H1 (cell line): ENCODE measurements at regions not wholly inside any gene's neighbourhood (a gene's known extent, or its start where the extent isn't known, plus 50 kb on each side); places are given as distances from the start of the nearest gene placed in this dataset.

Source experiments
- CTCF ChIA-PET: fragments of 300-600 bp; sonication (Branson Sonifier 250); formaldehyde crosslinking; loops from one replicate; lab custom pipeline; 2021; ENCODE audit not compliant: partially characterized antibody; lab: Charles Lee
- POLR2A ChIA-PET: fragments of 300-600 bp; sonication (Branson Sonifier 250); formaldehyde crosslinking; loops from one replicate; lab custom pipeline; 2021; ENCODE audit warnings: inconsistent platforms; ENCODE audit not compliant: partially characterized antibody; lab: Charles Lee
- DNase-seq, 2 experiments: peaks; one replicate each; pipeline versions ENCODE4 v3.0.0 to v3.0.0-alpha.2; 2010 to 2022; ENCODE audit warnings: low spot score in 2 of 2, low read depth in 1 of 2, mixed read lengths in 1 of 2
- FAIRE-seq: peaks from 2 replicates; lab custom pipeline; 2011; peaks lifted over from hg19 to GRCh38; lab: Jason Lieb, UNC
- H2AFZ ChIP-seq: 2 replicates; pipeline ENCODE4 v1.8.1; 2012; ENCODE audit warnings: low read length, inconsistent platforms
- H2AK5ac ChIP-seq: 2 replicates; pipeline ENCODE4 v1.6.1; 2013; ENCODE audit warnings: low read depth, low read length
- H2BK120ac ChIP-seq: replicated peaks from 2 replicates; pipeline ENCODE3; 2013; ENCODE audit warnings: low read depth, low read length, inconsistent platforms
- H2BK12ac ChIP-seq: 2 replicates; pipeline ENCODE4 v1.6.1; 2013; ENCODE audit warnings: low read depth, low read length
- H2BK15ac ChIP-seq: 2 replicates; pipeline ENCODE4 v1.6.1; 2013; ENCODE audit warnings: low read length
- H2BK20ac ChIP-seq: 2 replicates; pipeline ENCODE4 v1.6.1; 2013; ENCODE audit warnings: low read length
- H2BK5ac ChIP-seq: 2 replicates; pipeline ENCODE4 v1.6.1; 2013; ENCODE audit warnings: low read depth, low read length
- H3K14ac ChIP-seq: 2 replicates; pipeline ENCODE4 v1.6.1; 2013; ENCODE audit warnings: inconsistent platforms; ENCODE audit not compliant: insufficient read length
- H3K18ac ChIP-seq: 2 replicates; pipeline ENCODE4 v1.6.1; 2013; ENCODE audit warnings: low read length; ENCODE audit errors: extremely low read depth
- H3K23ac ChIP-seq: 2 replicates; pipeline ENCODE4 v1.6.1; 2013; ENCODE audit warnings: inconsistent platforms; ENCODE audit not compliant: insufficient read length
- H3K23me2 ChIP-seq: 2 replicates; pipeline ENCODE4 v1.6.1; 2013; ENCODE audit warnings: low read depth, low read length
- H3K27ac ChIP-seq: 2 replicates; pipeline ENCODE4 v1.6.1; 2011; ENCODE audit warnings: low read depth, low read length, inconsistent platforms
- H3K27me3 ChIP-seq, 4 experiments: replicated peaks in 1 of 4; 1 replicate in 1 of 4; 2 replicates in 3 of 4; pipeline versions ENCODE4 v1.6.1 to v1.8.1; 2011 to 2013; ENCODE audit warnings: low read length in 3 of 4, mild to moderate bottlenecking in 3 of 4, inconsistent platforms in 2 of 4, mixed read lengths in 2 of 4, moderate library complexity in 1 of 4; ENCODE audit not compliant: control insufficient read depth in 3 of 4, insufficient read depth in 3 of 4; ENCODE audit errors: extremely low read depth in 1 of 4
- H3K36me3 ChIP-seq, 4 experiments: 2 replicates each; pipeline versions ENCODE4 v1.6.1 to v1.8.1; 2011 to 2013; ENCODE audit warnings: mild to moderate bottlenecking in 4 of 4, low read length in 3 of 4, moderate library complexity in 2 of 4, control low read depth in 1 of 4, inconsistent platforms in 1 of 4; ENCODE audit not compliant: insufficient read depth in 4 of 4, control insufficient read depth in 2 of 4
- H3K4ac ChIP-seq: replicated peaks from 2 replicates; pipeline ENCODE3; 2013; ENCODE audit warnings: low read length, low read depth, mixed read lengths, inconsistent platforms; ENCODE audit not compliant: insufficient read length
- H3K4me1 ChIP-seq, 4 experiments: replicated peaks in 1 of 4; 1 replicate in 1 of 4; 2 replicates in 3 of 4; pipeline versions ENCODE4 v1.6.1 to v1.8.1; 2011 to 2013; ENCODE audit warnings: low read length in 3 of 4, inconsistent platforms in 2 of 4, mixed read lengths in 1 of 4; ENCODE audit not compliant: insufficient read depth in 4 of 4, control insufficient read depth in 3 of 4
- H3K4me2 ChIP-seq, 2 experiments: 2 replicates each; pipeline versions ENCODE4 v1.6.1 to v1.8.1; 2011 to 2013; ENCODE audit warnings: low read depth in 2 of 2, low read length in 2 of 2, control low read depth in 1 of 2, inconsistent platforms in 1 of 2, mild to moderate bottlenecking in 1 of 2; ENCODE audit not compliant: insufficient read depth in 1 of 2
- H3K4me3 ChIP-seq, 4 experiments: fragments of 200-600, 300-600 bp in 1 of 4; sonication (generic), shearing (Covaris generic), sonication (Bioruptor Twin) in 1 of 4; 2 replicates each; pipeline versions ENCODE4 v1.5.1 to v1.8.1; 2011 to 2016; ENCODE audit warnings: low read length in 4 of 4, low read depth in 3 of 4, control low read depth in 2 of 4, inconsistent platforms in 2 of 4, mild to moderate bottlenecking in 2 of 4, mixed read lengths in 1 of 4, moderate library complexity in 1 of 4; ENCODE audit not compliant: insufficient read depth in 2 of 4; ENCODE audit errors: extremely low read depth in 1 of 4
- H3K56ac ChIP-seq: replicated peaks from 2 replicates; pipeline ENCODE3; 2013; ENCODE audit warnings: low read depth, mild to moderate bottlenecking, mixed read lengths, low read length, inconsistent platforms; ENCODE audit not compliant: insufficient read length
- H3K79me1 ChIP-seq: 2 replicates; pipeline ENCODE4 v1.6.1; 2013; ENCODE audit warnings: low read depth, low read length, control low read depth
- H3K79me2 ChIP-seq, 2 experiments: 2 replicates each; pipeline versions ENCODE4 v1.6.1 to v1.8.1; 2012 to 2013; ENCODE audit warnings: low read length in 2 of 2, mild to moderate bottlenecking in 2 of 2, inconsistent platforms in 1 of 2; ENCODE audit not compliant: insufficient read depth in 2 of 2, control insufficient read depth in 1 of 2
- H3K9ac ChIP-seq, 4 experiments: replicated peaks in 1 of 4; 1 replicate in 1 of 4; 2 replicates in 3 of 4; pipeline versions ENCODE4 v1.6.1 to v1.8.1; 2011 to 2013; ENCODE audit warnings: low read depth in 3 of 4, low read length in 3 of 4, control low read depth in 2 of 4, mild to moderate bottlenecking in 2 of 4, moderate library complexity in 2 of 4, inconsistent platforms in 1 of 4; ENCODE audit errors: extremely low read depth in 1 of 4
- H3K9me3 ChIP-seq, 2 experiments: 2 replicates each; pipeline versions ENCODE4 v1.6.1 to v1.8.1; 2012 to 2013; ENCODE audit warnings: mild to moderate bottlenecking in 2 of 2, moderate library complexity in 2 of 2, control low read depth in 1 of 2, inconsistent platforms in 1 of 2, low read depth in 1 of 2, low read length in 1 of 2, mixed read lengths in 1 of 2; ENCODE audit not compliant: insufficient read depth in 2 of 2
- H4K20me1 ChIP-seq, 2 experiments: replicated peaks in 1 of 2; 2 replicates each; pipeline versions ENCODE3 to v1.8.1; 2011 to 2013; ENCODE audit warnings: inconsistent platforms in 2 of 2, low read length in 2 of 2, mild to moderate bottlenecking in 1 of 2; ENCODE audit not compliant: insufficient read depth in 2 of 2, control insufficient read depth in 1 of 2
- H4K5ac ChIP-seq: 2 replicates; pipeline ENCODE4 v1.6.1; 2013; ENCODE audit warnings: low read length, low read depth, mixed read lengths, inconsistent platforms; ENCODE audit not compliant: insufficient read length
- H4K8ac ChIP-seq: 2 replicates; pipeline ENCODE4 v1.8.0; 2013; ENCODE audit warnings: mild to moderate bottlenecking, moderate library complexity, low read length, inconsistent platforms; ENCODE audit not compliant: insufficient read depth; ENCODE audit errors: extremely low read depth
- H4K91ac ChIP-seq: replicated peaks from 2 replicates; pipeline ENCODE3; 2013; ENCODE audit warnings: low read length, mixed read lengths, inconsistent platforms; ENCODE audit not compliant: insufficient read length
- ASH2L ChIP-seq: fragments of 200-600, 300-600 bp; sonication (generic); IDR thresholded peaks from one replicate; pipeline ENCODE4 v1.7.1; 2017; ENCODE audit warnings: low read length
- CBX5 ChIP-seq: fragments of 300-800, 300-1000 bp; sonication (generic); IDR thresholded peaks from 2 replicates; pipeline ENCODE4 v1.7.1; 2016; ENCODE audit warnings: antibody characterized with exemption, low read length, low read depth
- NANOG ChIP-seq: IDR thresholded peaks from 2 replicates; pipeline ENCODE4 v1.6.1; 2011; ENCODE audit warnings: low read length, low read depth, mild to moderate bottlenecking, inconsistent platforms; ENCODE audit not compliant: insufficient read depth, poor library complexity, severe bottlenecking
- POLR2A ChIP-seq, 2 experiments: IDR thresholded peaks; 1 replicate in 1 of 2; 2 replicates in 1 of 2; pipeline ENCODE4 v1.6.1; 2011; ENCODE audit warnings: low read depth in 2 of 2, low read length in 2 of 2, mild to moderate bottlenecking in 2 of 2; ENCODE audit errors: control extremely low read depth in 1 of 2
- RAD21 ChIP-seq, 2 experiments: IDR thresholded peaks in 1 of 2; conservative IDR thresholded peaks in 1 of 2; 2 replicates each; pipeline ENCODE4 v1.6.1; 2011; ENCODE audit warnings: low read depth in 2 of 2, low read length in 2 of 2, improper control_type of control experiment in 1 of 2, inconsistent platforms in 1 of 2, mild to moderate bottlenecking in 1 of 2, moderate library complexity in 1 of 2
- RFX5 ChIP-seq: IDR thresholded peaks from 2 replicates; pipeline ENCODE4 v1.6.1; 2011; ENCODE audit warnings: low read depth, low read length, improper control_type of control experiment, borderline replicate concordance
- SP4 ChIP-seq: IDR thresholded peaks from 2 replicates; pipeline ENCODE4 v1.6.1; 2012; ENCODE audit warnings: low read length, inconsistent platforms
- TEAD4 ChIP-seq: IDR thresholded peaks from 2 replicates; pipeline ENCODE4 v1.6.1; 2012; ENCODE audit warnings: low read depth, low read length, inconsistent platforms, mixed read lengths
- WGBS, 2 experiments: shearing (Covaris generic) in 1 of 2; methylation state at CpG; one replicate each; pipeline versions ENCODE4 v1.1.6 to v1.1.7; 2013 to 2015; ENCODE audit warnings: low lambda C conversion rate in 2 of 2, mixed read lengths in 2 of 2, inconsistent platforms in 1 of 2, low coverage in 1 of 2, missing lambda C conversion rate in 1 of 2; ENCODE audit not compliant: insufficient replicate concordance in 2 of 2, insufficient coverage in 1 of 2, insufficient read length in 1 of 2; ENCODE audit errors: extremely low coverage in 1 of 2, missing lambda C conversion rate in 1 of 2; 5-methylcytosine and 5-hydroxymethylcytosine counted together

- ChIA-PET POLR2A (no interaction called here), CTCF (interaction anchor here (1.1 kb wide), 1 partner anchor 107 kb away, joined by 3 read pairs; no protein-coding TSS in a partner anchor)
- H2BK120ac ChIP-seq: no peak overlapping the region
- H2BK15ac ChIP-seq: no peak overlapping the region
- H3K9me3 ChIP-seq: no peaks in the 10 kb centered on the region
- 86% methylated on average over 1 of the region's 1 CpG; no CpG with 5 or more reads in 1 of the 2 experiments for WGBS, 2 experiments
- H3K79me1 ChIP-seq: no peaks in the 10 kb centered on the region
- H3K14ac ChIP-seq: no peak overlapping the region
- H3K23ac ChIP-seq: no peak overlapping the region
- no peak overlapping the region for H4K91ac ChIP-seq
- H3K36me3 ChIP-seq: no peaks in the 10 kb centered on the region
- H2AK5ac ChIP-seq: no peak overlapping the region
- no peak overlapping the region for H2BK20ac ChIP-seq
- H3K23me2 ChIP-seq: no peaks in the 10 kb centered on the region
- H3K56ac ChIP-seq: no peak overlapping the region
- DNase-seq: no peak
- H3K27me3 ChIP-seq: no peaks in the 10 kb centered on the region
- H3K4me3 ChIP-seq: no peak overlapping the region
- H4K20me1 ChIP-seq: no peaks in the 10 kb centered on the region
- H3K18ac ChIP-seq: no peak overlapping the region
- no peak overlapping the region for H4K8ac ChIP-seq
- no peak overlapping the region for H4K5ac ChIP-seq
- no peak overlapping the region for H2BK5ac ChIP-seq
- H3K27ac ChIP-seq: no peak overlapping the region
- H3K4me1 ChIP-seq: no peaks in the 10 kb centered on the region
- FAIRE-seq: no peak
- TF ChIP-seq CBX5 (no peak), RFX5 (no peak), NANOG (no peak), RAD21 (IDR thresholded peaks at IDR 0.05 in 1 of 2, conservative IDR thresholded peaks at IDR 0.05 in 1 of 2; ENCODE audit: low read depth in 2 of 2, low read length in 2 of 2) (no peak), ASH2L (no peak), TEAD4 (no peak), SP4 (no peak), POLR2A (IDR thresholded peaks at IDR 0.05; ENCODE audit: control extremely low read depth in 1 of 2, low read depth in 2 of 2, low read length in 2 of 2) (no peak)
- TF ChIP-seq, all 59 proteins: peak for 0
- Histone ChIP-seq H2AFZ (no peak overlapping the region), H3K4ac (no peak overlapping the region), H3K4me2 (no peak overlapping the region), H2BK12ac (no peak overlapping the region), H3K9ac (no peak overlapping the region), H3K79me2 (no peaks in the 10 kb centered on the region)
Measured at GRCh38 chr5:60403343-60404006, 296.5 kb downstream of the DEPDC1B start.
